OCI-LY3 (cell line): ENCODE measurements at regions not wholly inside any gene's neighbourhood (a gene's known extent, or its start where the extent isn't known, plus 50 kb on each side); places are given as distances from the start of the nearest gene placed in this dataset.
"Not testable (repeated sequence)": the region's sequence is repeated elsewhere in the genome, so short reads cannot be mapped to it uniquely, and the experiment has no call there.

Source experiments
- EZH2phosphoT487 ChIP-seq: fragments of 200-600 bp; shearing (Covaris generic); IDR thresholded peaks from 2 replicates; pipeline ENCODE4 v1.6.1; 2018; ENCODE audit warnings: antibody characterized with exemption, mixed run types, low read depth
- TF ChIP-seq, protein P1 (sequence below): fragments of 200-600, 300-600 bp; sonication (generic); IDR thresholded peaks from 2 replicates; pipeline ENCODE4 v1.5.1; 2014; ENCODE audit warnings: antibody characterized with exemption, low read length, low read depth

DNA sequence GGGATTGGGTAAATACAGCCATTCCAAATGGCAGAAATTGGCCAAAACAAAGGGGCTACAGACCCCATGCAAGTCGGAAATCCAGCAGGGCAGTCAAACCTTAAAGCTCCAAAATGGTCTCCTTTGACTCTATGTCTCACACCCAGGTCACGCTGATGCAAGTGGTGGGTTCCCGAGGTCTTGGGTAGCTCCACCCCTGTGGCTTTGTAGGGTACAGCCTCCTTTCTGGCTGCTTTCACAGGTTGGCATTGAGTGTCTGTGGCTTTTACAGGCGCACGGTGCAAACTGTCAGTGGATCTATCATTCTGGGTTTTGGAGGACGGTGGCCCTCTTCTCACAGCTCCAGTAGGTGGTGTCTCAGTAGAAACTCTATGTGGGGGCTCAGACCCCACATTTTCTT lies 358.6 kb upstream of the TGIF2LX start:
- TF ChIP-seq, protein P1, sequence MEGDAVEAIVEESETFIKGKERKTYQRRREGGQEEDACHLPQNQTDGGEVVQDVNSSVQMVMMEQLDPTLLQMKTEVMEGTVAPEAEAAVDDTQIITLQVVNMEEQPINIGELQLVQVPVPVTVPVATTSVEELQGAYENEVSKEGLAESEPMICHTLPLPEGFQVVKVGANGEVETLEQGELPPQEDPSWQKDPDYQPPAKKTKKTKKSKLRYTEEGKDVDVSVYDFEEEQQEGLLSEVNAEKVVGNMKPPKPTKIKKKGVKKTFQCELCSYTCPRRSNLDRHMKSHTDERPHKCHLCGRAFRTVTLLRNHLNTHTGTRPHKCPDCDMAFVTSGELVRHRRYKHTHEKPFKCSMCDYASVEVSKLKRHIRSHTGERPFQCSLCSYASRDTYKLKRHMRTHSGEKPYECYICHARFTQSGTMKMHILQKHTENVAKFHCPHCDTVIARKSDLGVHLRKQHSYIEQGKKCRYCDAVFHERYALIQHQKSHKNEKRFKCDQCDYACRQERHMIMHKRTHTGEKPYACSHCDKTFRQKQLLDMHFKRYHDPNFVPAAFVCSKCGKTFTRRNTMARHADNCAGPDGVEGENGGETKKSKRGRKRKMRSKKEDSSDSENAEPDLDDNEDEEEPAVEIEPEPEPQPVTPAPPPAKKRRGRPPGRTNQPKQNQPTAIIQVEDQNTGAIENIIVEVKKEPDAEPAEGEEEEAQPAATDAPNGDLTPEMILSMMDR, result not testable (repeated sequence)
- not testable (repeated sequence) for TF ChIP-seq EZH2phosphoT487
